HG03039 (cell line): ENCODE measurements at regions not wholly inside any gene's neighbourhood (a gene's known extent, or its start where the extent isn't known, plus 50 kb on each side); places are given as distances from the start of the nearest gene placed in this dataset.

Experiments used
- ATAC-seq: cut with Tn5 transposase; IDR thresholded peaks from one replicate; pipeline ENCODE4 v1.9.1; 2021; ENCODE audit warnings: mild to moderate bottlenecking, moderate library complexity; ENCODE audit not compliant: unreplicated experiment

DNA sequence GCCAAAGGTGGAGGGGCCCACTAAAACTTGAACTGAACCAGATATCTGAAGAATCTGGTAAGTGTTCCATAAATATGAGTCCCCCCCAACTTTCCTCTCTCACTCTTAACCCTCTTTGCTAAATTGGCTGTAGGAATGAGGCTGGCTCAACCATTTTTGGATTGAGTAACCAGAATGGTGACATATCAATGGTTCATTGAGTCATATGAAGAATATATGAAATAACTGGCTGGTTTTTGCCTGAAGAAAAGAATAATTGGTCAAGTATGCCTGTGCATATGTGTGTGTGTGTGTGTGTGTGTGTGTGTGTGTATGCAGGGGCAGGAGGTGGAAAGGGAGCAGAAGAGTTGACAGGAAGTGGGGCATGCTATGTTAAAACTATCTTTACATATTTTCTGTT is 472.9 kb upstream of the THBS1 start:
- ATAC-seq = no peak

DNA sequence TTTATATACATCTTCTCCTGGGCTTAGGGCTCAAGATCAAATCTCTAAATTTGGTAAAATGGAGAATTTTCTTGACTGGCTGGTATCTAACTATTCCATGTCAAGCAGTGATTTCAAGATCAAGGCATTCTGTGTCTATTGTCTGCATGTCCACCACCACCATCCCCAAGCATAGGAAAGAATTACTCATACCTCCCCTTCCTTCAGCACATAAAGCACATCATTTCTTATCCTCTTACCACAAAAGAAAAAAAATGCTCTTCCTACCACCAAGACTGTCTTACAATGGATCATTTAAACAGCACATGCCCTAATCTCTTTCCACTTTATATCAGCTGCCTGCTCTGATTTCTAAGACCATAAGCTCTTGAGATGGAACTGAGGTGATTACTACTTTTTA is 470.5 kb upstream of the THBS1 start:
- no peak for ATAC-seq

DNA sequence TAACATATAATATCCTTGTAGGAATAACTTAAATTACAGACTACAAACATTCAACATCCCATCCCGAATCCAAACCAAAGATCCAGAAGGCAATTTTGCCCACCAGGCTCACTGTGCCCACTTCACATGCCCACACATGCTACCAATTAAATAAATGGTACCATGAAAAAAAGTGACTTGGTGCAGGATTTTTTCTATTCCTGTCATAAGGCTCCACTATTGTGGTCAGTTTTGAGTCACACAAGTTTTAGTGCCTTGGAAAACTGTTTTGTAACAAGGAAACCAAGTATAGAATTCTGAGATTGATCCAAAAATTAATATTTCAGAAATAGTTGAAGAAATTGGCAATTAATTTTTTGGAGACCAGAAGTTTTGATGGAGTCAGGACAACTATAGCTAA is 470.1 kb upstream of the THBS1 start:
- ATAC-seq = no peak

DNA sequence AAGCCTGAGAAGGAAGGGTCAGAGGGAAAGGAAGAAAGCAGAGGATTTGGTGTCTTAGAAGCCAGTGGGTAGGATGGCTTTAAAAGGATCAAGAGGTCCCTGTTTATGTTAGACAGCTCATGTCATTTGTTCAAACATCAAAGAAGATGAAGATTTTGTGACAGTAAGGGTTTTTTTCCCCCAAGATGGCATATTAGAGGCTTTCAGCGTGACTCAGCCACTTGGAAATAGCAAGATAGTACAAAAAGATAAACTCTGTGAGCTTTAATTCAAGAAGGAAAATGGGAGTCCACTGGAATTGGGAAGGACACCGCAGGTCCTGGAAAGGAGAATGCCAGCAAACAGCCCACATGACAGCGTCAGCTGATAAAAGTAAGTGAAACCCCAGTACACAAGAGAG is 467.1 kb upstream of the THBS1 start:
- no peak for ATAC-seq

DNA sequence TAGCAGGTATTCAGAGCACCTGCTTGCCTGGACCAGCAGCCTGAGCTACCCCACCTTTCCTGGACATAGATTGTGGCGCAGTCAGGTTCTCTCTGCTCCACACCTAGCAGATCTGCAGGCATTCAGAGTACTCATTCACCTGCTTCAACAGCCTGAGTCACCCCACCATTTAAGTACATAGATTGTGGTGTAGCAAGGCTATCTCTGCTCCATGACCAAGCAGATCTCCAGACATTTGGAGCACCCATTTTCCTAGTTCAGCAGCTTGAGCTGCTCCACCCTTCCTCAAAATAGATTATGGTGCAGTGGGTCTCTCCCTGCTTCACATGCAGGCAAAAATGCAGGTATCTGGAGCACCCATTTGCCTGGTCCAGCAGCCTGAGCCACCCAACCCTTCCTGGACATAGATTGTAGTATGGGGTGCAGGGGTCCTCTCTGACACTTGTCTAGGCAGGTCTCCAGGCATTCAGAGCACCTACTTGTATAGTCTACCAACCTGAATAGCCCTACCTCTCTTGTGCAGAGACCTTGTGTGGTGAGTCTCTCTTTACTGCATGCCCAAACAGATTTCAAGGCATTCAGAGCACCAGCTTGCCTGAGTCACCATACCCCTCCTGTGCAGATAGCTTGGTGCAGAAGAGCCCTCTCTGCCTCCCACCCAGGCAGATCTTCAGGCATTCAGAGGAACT is 466.0 kb upstream of the THBS1 start:
- no peak for ATAC-seq

DNA sequence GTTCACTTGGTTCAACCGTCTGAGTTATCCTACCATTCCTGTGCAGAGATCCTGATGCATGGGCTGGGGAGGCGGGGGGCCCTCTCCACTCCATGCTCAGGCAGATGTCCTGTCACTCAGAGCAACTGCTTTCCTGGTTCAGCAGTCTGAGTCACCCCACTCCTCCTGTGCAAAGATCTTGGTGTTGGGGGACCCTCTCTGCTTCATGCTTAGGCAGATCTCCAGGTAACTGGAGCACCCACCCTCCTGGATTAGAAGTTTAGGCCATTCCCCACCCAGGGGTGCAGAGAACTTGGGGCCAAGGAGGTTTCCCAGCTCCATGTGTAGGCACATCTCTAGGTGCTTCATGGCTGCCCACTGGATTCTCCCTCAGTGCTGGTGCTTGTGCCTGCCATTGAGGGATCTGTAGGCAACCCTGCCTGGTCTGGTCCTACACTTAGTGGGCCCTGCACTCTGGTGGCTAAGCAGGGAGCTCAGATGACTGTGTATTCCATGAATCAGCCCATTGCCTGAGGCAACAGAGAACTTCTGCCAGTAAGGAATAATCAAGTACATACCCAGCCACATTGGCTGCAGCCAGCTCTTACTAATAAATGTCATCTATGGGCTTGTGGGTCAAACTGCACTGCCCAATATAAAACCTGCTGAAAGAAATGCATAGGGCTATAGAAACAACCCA is 465.4 kb upstream of the THBS1 start:
- no peak for ATAC-seq

DNA sequence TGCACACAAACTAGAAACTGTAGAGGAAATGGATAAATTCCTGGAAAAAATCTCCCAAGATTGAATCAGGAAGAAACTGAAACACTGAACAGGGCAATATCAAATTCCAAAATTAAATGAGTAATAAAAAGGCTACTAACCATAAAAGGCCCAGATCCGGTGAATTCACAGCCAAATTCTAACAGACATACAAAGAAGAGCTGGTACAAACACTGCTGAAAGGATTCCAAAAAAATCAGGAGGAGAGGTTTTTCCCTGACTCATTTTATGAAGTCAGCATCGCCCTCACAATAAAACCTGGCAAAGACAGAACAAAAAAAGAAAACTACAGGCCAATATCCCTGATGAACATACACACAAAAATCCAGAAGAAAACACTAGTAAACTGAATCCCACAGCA is 462.4 kb upstream of the THBS1 start:
- ATAC-seq = no peak

DNA sequence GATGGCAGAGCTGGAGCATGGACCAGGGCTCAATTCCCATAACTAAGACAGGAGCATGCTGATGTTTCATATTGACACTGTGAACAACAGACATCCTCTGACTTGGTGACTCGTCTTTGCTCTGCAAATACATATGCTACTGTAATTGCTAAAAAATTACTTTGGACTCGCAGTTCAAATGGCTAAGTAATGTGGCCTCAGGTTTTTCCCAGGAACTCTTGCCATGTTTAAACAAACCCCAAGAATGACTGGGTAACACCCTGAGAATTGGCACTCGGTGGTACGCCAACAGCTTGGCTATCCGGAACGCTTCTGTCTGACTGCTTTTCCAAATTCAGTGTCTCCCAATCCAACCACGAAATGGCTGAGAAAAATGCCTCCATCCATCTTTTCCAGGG is 456.7 kb upstream of the THBS1 start:
- no peak for ATAC-seq

DNA sequence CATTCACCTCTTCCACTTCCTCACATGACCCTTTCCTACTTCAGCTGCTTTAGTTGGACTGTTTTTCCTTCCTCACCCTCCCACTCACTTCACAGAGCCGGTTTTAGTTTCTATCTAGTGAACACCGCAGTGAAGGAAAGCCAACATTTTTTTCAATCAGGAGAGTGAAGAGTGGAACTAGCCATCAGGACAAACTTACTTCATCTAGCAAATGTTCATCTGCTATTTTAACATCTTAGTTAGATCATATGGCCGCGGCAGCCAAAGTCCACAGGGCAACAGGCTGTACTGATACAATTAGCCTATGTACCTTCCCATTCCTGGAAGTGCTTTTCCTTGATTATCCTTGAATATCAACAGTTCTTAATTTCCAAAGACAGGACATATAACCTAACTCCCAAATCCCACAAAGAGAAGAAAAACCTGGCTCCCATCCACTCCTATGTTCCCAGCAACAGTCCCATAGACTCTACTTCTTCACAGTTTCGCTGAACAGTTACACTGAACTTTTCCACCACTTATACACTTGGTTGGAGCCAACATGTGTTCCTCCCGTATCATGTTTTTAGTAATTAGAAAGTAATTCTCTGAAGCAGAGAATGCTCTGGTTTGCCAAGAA is 456.2 kb upstream of the THBS1 start:
- ATAC-seq = no peak

DNA sequence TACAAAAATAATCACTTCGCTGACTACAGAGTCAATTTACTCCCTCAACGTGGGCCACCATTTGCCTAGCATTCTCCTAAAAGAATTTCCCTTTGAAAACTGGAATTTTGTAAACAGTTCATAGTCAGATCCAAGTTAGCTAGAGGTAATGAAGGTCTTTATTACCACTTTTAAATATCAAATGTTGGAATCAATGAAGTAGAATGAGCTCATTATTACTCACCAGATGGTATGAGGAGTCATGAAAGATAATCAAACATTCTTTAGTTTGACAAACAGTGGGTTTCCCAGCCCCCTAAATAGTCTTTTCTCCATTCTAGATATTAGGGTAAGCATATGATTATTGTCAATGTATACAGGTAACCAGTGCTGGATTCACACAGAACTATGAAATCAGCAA is 455.7 kb upstream of the THBS1 start:
- no peak for ATAC-seq

DNA sequence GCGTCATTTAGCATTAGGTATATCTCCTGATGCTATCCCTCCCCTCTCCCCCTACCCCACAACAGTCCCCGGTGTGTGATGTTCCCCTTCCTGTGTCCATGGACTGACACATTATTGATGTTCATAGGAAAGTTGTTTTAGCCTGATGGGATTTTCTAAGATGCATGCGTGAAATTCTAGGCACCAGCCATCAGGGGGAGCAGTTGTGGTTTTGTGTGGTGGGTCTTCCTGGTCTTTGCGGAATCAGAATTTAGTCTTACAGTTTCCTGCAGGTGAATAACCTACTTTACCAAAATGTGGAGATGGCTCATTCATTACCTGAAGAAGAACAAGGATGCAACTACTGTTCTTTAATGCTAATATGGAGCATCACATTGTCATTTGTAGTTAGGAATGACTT is 455.0 kb upstream of the THBS1 start:
- ATAC-seq = no peak

DNA sequence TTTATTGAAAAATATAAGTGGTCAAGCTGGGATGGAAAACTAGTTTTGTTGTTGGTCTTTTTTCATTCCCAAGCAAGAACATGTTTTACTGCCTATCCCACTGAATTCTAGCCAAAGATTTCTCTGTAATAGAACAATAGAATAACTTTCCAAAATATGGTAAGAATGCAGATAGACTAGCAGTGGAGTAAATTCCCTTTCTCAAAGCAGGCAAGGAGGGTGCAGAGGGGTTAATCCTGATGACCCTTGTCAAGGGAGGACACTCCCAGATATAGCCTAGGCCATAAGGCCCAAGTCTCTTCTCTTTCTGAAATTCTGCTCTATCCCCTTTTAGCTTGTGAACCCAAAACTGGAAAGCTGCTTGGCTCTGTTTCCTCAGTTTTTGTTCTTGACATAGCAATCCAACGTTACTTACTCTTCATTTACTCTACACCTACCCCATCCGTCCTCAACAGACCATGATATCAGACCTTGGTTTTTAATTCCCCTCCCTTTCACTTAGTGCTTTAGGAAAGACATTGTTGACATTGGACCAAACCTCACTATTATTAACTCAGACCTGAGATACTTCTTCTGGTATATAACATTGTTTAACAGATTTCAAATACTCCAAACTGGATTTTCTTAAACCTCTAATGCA is 453.6 kb upstream of the THBS1 start:
- ATAC-seq = no peak

DNA sequence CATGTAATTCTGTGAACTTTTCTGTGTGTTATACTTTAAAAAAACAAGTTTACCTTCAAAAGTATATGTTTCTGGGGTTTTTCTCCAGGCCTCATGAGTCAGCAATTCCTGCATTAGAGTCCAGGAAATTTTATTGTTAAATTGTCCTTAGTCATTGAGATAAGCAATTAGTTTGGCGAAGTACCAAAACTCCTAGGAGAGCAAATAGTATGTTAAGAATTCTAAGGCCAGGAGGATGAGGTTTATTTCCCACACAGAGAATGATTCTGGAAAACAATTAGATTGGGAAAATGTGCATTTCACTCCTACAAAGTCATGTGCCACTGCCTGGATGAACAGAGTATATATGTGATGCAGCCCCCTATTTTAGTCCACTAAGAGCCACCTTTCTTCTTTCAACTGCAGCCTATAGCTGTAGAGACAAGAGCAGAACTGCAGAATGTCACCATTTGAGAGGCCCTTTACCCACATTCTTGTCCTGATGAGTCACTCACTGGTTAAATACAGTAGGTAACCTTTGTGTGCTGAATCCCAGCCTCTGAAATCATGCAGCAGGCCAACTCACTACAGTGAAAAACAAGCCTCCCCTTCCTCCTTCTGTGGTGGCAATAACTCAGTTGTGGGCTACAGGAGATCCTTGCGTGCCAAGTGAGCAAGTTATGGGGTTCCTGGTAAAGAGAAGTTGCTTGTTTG is 452.8 kb upstream of the THBS1 start:
- ATAC-seq = no peak

DNA sequence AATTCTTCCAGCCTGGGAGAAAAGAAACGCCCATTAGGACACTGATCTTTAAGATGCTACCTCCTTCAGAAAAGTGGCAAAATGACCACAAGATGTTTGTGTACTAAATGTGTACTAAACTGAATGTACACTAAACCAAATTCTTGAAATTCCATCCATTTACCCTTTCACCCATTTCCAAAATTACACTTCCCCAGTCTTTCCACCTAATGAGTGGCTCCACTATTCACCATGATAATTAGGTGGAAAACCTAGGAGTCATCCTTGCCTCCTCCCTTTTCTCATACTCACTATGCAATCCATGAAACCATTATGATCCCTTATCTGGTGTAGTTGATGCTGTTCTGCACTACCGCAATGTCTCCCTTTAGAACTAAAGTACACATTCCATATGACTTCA is 452.1 kb upstream of the THBS1 start:
- ATAC-seq = no peak

DNA sequence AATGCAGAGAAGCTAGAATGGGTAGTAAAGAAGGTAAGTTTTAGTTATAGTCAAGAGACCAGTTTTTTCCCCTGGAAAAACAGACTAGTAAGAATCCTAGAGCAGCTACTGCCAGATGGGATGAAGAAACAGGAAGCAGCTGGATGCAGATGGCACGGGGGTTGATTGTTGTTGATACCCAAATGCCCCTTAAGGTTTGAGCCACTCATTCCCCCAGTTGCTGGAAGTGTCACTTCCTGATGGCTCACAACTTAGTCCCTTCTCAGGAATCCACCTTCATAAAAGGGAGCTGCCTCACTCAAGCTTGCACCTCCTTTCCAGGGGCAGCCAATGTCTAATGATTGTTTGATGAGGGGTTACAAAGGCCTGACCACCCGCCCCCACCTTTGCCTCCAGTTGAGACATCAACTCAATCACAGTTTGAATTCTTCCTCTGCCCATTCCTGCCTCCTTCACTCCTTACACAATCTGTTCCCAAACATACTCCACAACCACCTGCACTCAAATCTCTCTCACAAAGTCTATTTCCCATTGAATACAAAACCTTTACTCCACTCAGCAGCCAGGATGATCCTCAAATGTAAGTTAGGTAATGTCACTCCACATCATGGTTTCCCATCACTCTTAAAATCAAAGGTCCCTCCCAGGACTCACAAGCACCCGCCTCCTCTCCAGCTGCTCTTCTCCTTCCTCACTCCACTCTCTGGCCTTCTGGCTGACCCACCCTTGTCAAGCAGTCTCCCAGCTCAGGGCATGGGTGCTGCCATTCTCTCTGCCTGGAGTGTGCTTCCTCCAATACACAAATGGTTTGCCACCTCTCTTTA is 450.1 kb upstream of the THBS1 start:
- no peak for ATAC-seq

DNA sequence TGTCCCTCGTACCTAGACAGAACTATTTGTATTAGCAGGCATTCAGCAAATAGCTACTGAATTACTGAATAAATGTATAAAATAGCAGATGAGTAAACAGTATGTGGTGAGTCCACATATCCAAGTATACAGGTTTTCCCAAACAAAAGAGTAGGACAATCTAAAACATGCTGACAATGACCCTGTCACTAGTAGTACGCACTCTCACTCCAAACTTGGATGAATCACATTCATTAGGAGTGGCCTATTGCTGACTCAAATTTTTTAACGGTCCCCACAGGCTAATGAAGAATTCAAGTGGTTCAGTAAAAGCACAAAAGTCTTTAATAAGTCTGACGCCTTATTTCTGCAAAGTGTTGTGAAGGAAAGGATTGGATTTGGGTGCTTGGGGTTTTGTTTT is 449.3 kb upstream of the THBS1 start:
- no peak for ATAC-seq

DNA sequence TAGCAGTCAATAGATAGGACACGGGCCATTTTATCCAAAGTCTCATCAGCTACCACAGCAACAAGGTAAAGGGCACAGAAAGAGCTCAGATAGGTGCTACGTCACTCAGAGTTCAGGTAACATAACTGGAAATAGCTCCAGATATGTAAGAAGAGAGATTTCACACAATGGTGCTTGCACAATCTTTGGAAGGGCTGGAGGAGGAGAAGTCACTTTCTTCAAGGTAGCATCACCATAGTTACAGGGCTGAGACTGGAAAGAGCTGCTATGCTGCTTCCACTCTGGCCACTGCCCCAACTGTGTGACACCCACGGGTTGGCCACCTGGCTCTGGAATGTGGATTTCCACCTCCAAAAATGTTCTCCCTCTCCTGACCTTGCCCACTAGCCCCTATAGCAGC is 448.8 kb upstream of the THBS1 start:
- ATAC-seq = no peak

DNA sequence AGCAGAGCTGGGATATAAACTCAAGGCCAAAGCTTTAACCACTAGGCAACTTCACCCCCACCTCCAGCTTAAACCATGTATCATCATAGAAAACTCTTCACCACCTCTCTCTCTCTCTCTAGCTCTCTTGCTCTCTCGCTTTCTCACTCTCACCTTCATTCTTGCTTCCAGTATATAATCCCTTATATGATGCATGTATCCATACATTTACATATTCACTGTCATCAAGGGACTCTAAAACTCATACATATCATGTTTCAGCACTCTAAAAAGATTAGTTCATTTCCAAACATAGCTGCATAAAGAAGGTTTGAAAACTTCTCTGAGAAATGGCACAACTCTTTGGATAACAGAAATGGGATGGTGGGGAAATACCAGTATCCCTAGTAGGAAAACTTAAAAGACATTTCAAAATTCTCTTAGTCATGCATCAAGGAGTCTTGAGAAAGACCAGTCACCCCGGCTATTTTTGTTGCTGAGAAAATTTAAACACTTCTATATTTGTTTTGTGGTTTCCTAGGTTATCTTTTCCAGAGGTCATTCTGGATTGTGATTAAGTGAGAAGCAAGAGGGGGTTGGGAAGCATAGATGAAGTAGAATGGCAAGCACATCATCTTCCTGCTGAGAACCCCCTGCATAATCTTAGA is 447.8 kb upstream of the THBS1 start:
- ATAC-seq = no peak

DNA sequence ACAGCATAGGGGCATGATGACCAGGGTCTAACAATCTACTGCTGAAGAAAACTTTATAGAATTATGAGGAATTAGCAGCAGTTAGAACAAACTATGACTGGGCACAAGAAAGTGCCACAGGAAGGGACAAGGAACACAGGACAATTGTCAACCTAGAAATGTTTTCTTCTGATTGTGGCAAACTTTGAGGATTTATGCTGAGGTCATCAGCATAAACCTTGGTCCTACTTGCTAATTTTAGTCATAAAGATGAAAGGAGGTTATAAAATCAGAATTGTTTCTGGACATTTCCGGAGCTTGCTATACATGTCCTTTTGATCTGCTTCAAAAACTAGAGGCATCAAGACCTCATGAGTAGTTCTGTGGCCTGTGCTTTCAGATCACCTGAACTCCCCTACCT is 446.6 kb upstream of the THBS1 start:
- ATAC-seq = no peak

DNA sequence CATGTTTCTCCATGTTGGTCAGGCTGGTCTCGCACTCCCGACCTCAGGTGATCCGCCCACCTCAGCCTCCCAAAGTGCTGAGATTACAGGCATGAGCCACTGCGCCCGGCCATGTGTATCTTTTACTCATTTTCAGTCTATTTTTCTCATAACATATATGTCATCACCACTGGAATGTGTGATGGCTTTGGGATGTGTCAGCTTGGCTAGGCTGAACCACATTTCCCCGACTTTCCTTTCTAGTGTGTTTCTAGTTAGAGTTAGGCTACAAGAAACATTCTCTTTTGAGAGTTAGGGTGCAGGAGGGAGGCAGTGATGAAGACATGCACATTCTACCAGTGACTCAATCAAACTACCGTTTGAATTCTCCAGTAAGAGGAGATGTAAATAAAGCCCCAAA is 444.9 kb upstream of the THBS1 start:
- no peak for ATAC-seq
